Small intestine (tissue), 7 donors: ENCODE measurements at regions not wholly inside any gene's neighbourhood (a gene's known extent, or its start where the extent isn't known, plus 50 kb on each side); places are given as distances from the start of the nearest gene placed in this dataset.
"Not testable (repeated sequence)": the region's sequence is repeated elsewhere in the genome, so short reads cannot be mapped to it uniquely, and the experiment has no call there.

Source experiments
- DNase-seq, 2 donors: peaks; one replicate each; pipeline versions ENCODE4 v3.0.0 to v3.0.0-alpha.2; 2013
- FAIRE-seq: peaks from 2 replicates; lab custom pipeline; 2012; peaks lifted over from hg19 to GRCh38; lab: Jason Lieb, UNC
- H3K27ac ChIP-seq, 3 donors: one replicate each; pipeline ENCODE4 v1.5.1; 2013; ENCODE audit warnings: low read length in 2 of 3, mild to moderate bottlenecking in 2 of 3, control low read depth in 1 of 3, inconsistent platforms in 1 of 3, low read depth in 1 of 3, moderate library complexity in 1 of 3
- H3K27me3 ChIP-seq, 3 donors: one replicate each; pipeline ENCODE4 v1.6.1; 2013; ENCODE audit warnings: low read length in 3 of 3, inconsistent platforms in 1 of 3; ENCODE audit not compliant: control insufficient read depth in 3 of 3, insufficient read depth in 3 of 3
- H3K36me3 ChIP-seq, 3 donors: one replicate each; pipeline ENCODE4 v1.6.1; 2013; ENCODE audit warnings: low read length in 3 of 3, inconsistent platforms in 1 of 3, low read depth in 1 of 3, mild to moderate bottlenecking in 1 of 3, moderate library complexity in 1 of 3; ENCODE audit not compliant: control insufficient read depth in 3 of 3, insufficient read depth in 2 of 3
- H3K4me1 ChIP-seq, 3 donors: one replicate each; pipeline ENCODE4 v1.6.1; 2013; ENCODE audit warnings: low read length in 2 of 3, inconsistent platforms in 1 of 3, low read depth in 1 of 3, mild to moderate bottlenecking in 1 of 3, moderate library complexity in 1 of 3; ENCODE audit not compliant: control insufficient read depth in 3 of 3, insufficient read depth in 2 of 3
- H3K4me3 ChIP-seq, 3 donors: one replicate each; pipeline ENCODE4 v1.5.1; 2013; ENCODE audit warnings: low read length in 3 of 3, control low read depth in 1 of 3, inconsistent platforms in 1 of 3, low read depth in 1 of 3, mild to moderate bottlenecking in 1 of 3, moderate library complexity in 1 of 3
- H3K9me3 ChIP-seq, 2 donors: one replicate each; pipeline ENCODE4 v1.6.1; 2013; ENCODE audit warnings: low read depth in 1 of 2, low read length in 1 of 2; ENCODE audit not compliant: control insufficient read depth in 2 of 2, insufficient read depth in 1 of 2
- WGBS, 3 donors: extraction: QIAGEN DNeasy Blood & Tissue Kit; methylation state at CpG; one replicate each; pipeline ENCODE4 v1.1.7; 2013; 5-methylcytosine and 5-hydroxymethylcytosine counted together
- donor health status: healthy with polysubstance abuse.
- donor health status: control.
- donor health status: control.
- donor health status: Bipolar disorder and iron deficiency.
- donor health status: healthy.

- Histone ChIP-seq H3K4me3 (peak overlapping the region in 2 of 3 donors; percentile 32 to 55), H3K9me3 (no peaks in the 10 kb centered on the region), H3K36me3 (no peaks in the 10 kb centered on the region), H3K4me1 (peaks cover 0 to 6% (median 2%) of the 10 kb centered on the region in 3 donors), H3K27me3 (peaks cover 0 to 17% (median 4%) of the 10 kb centered on the region in 3 donors), H3K27ac (no peak overlapping the region)
- DNase-seq (peak; percentile 75 to 87), FAIRE-seq (no peak)
- WGBS, 3 donors = 4 to 6% (median 6%) methylated on average over 78 of the region's 78 CpGs
Observed at GRCh38 chr17:21511363-21512195, 135.4 kb downstream of the KCNJ12 start.

- no peaks in the 10 kb centered on the region for H3K36me3 ChIP-seq
- H3K4me3 ChIP-seq = no peak overlapping the region
- FAIRE-seq (no peak), DNase-seq (no peak)
- H3K9me3 ChIP-seq = no peaks in the 10 kb centered on the region
- peaks cover 0 to 6% (median 2%) of the 10 kb centered on the region in 3 donors for H3K4me1 ChIP-seq
- no peak overlapping the region for H3K27ac ChIP-seq
- WGBS, 3 donors = 46 to 58% (median 48%) methylated on average over 16 to 18 of the region's 18 CpGs
- H3K27me3 ChIP-seq = peaks cover 0 to 15% (median 4%) of the 10 kb centered on the region in 3 donors
Observed at GRCh38 chr17:21512307-21513011, 136.3 kb downstream of the KCNJ12 start.

GRCh38 chr17:21513012-21513570, 136.9 kb downstream of the KCNJ12 start:
- Histone ChIP-seq H3K36me3 (no peaks in the 10 kb centered on the region), H3K4me1 (peaks cover 0 to 6% (median 2%) of the 10 kb centered on the region in 3 donors), H3K4me3 (no peak overlapping the region), H3K27me3 (peaks cover 0 to 15% (median 4%) of the 10 kb centered on the region in 3 donors), H3K9me3 (no peaks in the 10 kb centered on the region), H3K27ac (no peak overlapping the region)
- FAIRE-seq (peak; percentile 82), DNase-seq (peak; percentile 70 to 86)
- 4 to 5% (median 4%) methylated on average over 20 to 24 of the region's 24 CpGs for WGBS, 3 donors

GRCh38 chr17:21514567-21514966, 138.4 kb downstream of the KCNJ12 start:
- FAIRE-seq, H3K36me3 ChIP-seq, H3K27ac ChIP-seq, H3K9me3 ChIP-seq, DNase-seq, H3K4me3 ChIP-seq, H3K4me1 ChIP-seq: not testable (repeated sequence)
- 88 to 94% (median 90%) methylated on average over 1 of the region's 1 CpG for WGBS, 3 donors
- H3K27me3 ChIP-seq = peaks cover 0 to 15% (median 2%) of the 10 kb centered on the region in 3 donors

- Histone ChIP-seq H3K9me3 (no peaks in the 10 kb centered on the region), H3K27me3 (no peaks in the 10 kb centered on the region), H3K4me1 (peaks cover 0 to 4% (median 1%) of the 10 kb centered on the region in 3 donors), H3K27ac (no peak overlapping the region), H3K4me3 (no peak overlapping the region), H3K36me3 (no peaks in the 10 kb centered on the region)
- DNase-seq (peak in 1 of 2 donors; percentile 6), FAIRE-seq (no peak)
- WGBS, 3 donors = 48 to 49% (median 49%) methylated on average over 9 of the region's 9 CpGs
Observed at GRCh38 chr17:21517538-21518293, 141.6 kb downstream of the KCNJ12 start.

- H3K36me3 ChIP-seq = no peaks in the 10 kb centered on the region
- 85 to 92% (median 90%) methylated on average over 6 to 8 of the region's 8 CpGs for WGBS, 3 donors
- H3K4me1 ChIP-seq = peaks cover 0 to 4% (median 0%) of the 10 kb centered on the region in 3 donors
- no peak overlapping the region for H3K4me3 ChIP-seq
- H3K27me3 ChIP-seq = peaks cover 0 to 2% (median 0%) of the 10 kb centered on the region in 3 donors
- FAIRE-seq = no peak
- no peak for DNase-seq
- H3K27ac ChIP-seq = no peak overlapping the region
- H3K9me3 ChIP-seq = no peaks in the 10 kb centered on the region
Observed at GRCh38 chr17:21522755-21523336, 146.7 kb downstream of the KCNJ12 start.

GRCh38 chr17:21523497-21524210, 147.5 kb downstream of the KCNJ12 start:
- DNase-seq = no peak

More at GRCh38 chr17:21523497-21524210, 147.5 kb downstream of the KCNJ12 start:
- H3K36me3 ChIP-seq = no peaks in the 10 kb centered on the region
- peaks cover 0 to 2% (median 0%) of the 10 kb centered on the region in 3 donors for H3K27me3 ChIP-seq
- peaks cover 0 to 4% (median 0%) of the 10 kb centered on the region in 3 donors for H3K4me1 ChIP-seq
- no peak for FAIRE-seq
- no peak overlapping the region for H3K4me3 ChIP-seq
- 69 to 84% (median 83%) methylated on average over 7 of the region's 7 CpGs for WGBS, 3 donors
- no peak overlapping the region for H3K27ac ChIP-seq
- no peaks in the 10 kb centered on the region for H3K9me3 ChIP-seq
